HG03571 (cell line): ENCODE measurements at regions not wholly inside any gene's neighbourhood (a gene's known extent, or its start where the extent isn't known, plus 50 kb on each side); places are given as distances from the start of the nearest gene placed in this dataset.
"Not testable (repeated sequence)": the region's sequence is repeated elsewhere in the genome, so short reads cannot be mapped to it uniquely, and the experiment has no call there.

Experiments
- ATAC-seq: cut with Tn5 transposase; IDR thresholded peaks from one replicate; pipeline ENCODE4 v1.9.1; 2021; ENCODE audit not compliant: unreplicated experiment

DNA sequence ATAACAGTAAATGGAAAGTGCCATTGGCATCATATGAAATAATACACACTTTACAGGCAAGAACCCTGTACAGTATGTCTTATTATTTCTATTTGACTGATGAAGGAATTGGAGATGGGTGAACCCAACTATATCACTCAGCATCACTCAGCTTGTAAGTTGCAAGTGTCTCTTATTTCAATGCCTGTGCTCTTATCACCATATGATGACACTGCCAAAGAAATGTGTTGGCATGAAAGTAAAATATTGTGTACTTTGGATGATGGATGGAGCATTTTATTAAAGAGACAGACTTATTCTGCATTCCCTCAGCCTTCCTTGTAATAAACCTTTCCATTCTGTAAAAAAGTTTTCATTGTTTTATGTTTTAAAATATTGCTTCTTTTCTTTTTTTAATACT, 927.5 kb upstream of the VRK2 start:
- no peak for ATAC-seq

DNA sequence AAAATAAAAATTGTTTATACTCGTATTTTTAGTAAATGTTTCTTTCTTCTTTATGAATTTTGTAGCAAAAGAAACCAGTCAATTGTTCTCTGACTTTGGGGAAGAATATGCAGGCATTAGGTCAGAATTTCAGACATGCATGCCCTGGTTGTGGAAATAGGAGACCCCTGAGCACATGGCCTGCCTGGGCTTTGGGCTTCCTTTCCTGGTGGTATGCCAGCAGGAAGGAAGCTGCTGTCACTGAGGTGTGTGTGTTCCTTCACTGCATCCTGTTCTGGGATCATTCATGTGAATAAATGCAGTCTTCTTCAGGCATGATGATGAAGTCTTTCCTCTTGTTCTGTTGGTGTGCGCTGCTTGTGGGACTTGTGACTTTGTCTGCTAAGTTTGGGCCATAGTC, 920.2 kb upstream of the VRK2 start:
- no peak for ATAC-seq

DNA sequence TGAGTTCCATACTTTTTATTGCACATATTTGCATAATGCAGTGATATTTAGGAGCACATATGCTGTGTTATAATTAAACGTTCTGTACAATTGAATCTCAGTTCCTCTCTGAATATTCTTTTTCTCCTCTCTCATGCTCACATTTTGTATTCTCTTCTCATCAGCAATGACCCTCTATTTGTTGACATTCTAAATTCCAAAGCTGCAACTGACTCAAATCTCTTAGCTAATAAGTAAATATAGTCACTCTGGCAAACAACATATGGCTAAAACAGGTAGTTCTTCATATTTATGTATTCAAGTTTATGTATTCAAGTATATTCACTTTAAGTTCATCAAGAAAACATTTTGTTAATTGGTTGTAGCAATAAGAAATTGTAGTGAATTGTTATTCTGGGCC, 907.4 kb upstream of the VRK2 start:
- no peak for ATAC-seq

DNA sequence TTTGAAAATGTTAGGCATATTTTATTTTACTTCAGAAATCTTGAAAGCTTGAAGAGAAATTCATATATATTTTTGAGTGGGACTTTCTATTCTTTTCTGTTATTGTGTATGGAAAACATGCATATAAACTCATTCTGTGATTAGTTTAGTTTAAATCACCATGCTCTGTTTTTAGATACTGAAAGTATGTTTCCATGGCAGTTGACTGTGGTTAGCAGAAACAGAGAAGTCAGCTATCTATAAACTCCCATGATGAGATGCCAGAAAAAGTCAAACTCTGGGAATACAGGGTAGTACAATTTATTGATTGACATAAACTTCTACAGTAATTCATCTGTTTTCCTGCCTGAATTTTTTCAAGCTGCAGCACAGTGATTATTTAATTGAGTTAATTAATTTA, 905.3 kb upstream of the VRK2 start:
- ATAC-seq: no peak

DNA sequence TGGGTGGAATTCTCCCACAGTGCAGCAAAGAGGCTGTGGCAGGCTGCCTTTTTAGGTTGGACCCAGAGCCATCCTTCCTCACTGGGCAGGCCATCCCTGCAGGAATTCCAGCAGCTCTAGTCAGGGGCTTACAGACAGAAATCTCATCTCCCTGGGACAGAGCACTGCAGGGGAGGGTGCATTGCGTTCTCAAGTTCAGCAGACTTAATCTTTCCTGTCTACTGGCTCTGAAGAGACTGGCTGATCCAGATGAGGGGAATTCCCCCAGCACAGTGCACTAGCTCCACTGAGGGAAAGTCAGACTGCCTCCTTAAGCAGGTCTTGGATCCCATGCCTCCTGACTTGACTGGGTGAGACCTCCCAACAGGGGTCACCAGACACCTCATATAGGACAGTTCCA, 899.7 kb upstream of the VRK2 start:
- no peak for ATAC-seq

DNA sequence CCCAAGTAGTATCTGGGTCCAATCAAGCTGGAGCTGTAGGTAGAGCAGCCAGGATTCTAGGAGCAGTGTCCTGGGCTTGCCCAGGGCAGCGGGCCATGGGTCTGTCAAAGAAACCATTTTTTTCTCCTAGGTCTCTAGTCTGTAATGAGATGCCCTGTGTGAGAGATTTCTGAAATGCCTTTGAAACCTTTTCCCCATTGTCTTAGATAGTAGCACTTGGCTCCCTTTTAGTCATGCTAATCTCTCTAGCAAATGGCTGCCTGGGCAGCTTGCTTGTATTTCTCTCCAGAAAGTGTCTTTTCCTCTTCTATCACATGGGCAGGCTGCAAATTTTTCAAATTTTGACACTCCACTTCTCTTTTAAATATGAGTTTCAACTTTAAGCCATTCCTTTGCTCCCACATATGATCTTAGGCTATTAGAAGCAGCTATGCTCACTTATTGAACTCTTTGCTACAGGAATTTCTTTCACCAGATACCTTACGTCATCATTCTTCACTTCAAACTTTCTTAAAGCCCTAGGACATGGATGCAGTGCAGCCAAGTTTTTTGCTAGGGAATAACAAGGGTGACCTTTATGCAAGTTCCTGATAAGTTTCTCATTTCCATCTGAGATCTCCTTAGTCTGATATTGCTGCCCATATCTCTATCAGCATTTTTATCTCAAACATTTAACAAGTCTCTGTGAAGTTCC, 890.2 kb upstream of the VRK2 start:
- no peak for ATAC-seq

DNA sequence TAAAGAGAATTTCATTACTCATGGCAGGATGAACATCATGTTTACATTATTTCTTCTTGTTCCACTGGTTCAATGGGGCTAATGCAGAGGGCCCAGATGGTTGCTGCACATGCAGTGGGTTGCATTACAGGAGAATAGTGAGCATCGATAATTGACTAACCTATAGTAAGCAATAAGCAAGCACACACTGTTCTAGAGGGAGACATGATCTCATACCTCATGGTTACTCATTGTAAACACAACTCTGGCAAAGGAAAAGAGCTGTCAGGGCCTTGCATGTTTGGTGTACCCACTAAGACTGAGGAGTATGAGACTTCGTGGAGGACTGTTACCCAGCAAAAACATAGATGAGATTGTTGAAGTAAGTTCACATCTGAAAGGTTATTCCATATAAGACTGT, 885.6 kb upstream of the VRK2 start:
- no peak for ATAC-seq

DNA sequence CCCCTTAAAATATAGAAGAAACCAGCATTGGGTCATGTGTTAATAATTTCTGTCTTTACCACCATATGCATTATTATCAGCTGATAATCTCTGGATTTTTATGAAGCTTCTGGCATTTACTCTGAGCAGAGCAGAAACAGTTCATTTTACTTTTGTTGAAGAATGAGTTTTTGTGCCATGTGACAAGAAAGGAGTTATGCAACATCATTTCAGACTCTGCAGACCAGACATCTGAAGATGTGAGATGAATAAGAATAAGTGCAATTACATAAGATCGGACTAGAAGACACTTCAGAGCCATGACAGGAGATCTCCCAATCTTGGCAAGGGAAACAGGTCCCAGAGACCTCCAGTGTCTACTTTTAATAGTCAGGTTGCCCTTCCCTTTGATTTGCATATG, 869.4 kb upstream of the VRK2 start:
- no peak for ATAC-seq

DNA sequence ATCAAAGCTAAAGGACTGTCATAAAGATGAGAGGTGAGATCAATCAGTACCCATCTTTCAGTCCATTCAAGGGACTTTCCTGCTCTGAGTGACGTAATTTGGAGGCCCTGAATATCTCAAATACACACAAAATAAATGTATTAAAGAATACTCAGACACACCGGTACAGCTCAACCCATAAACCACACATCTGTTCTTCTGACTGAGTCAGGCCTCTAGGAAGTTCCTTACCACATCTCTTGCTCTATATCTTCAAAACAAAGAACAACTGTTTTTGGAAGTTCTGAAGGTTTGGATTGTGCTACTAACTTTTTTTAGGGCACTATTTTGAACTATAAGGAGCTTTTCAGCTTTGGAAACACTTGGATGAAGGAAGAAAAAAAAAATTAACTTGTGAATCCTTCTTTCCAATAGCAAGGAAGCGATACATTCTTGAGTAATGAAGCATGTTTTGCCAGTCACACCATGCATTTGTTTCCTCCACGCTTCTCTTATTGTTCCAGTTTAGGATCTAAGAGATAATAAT, 866.5 kb upstream of the VRK2 start:
- ATAC-seq: no peak

DNA sequence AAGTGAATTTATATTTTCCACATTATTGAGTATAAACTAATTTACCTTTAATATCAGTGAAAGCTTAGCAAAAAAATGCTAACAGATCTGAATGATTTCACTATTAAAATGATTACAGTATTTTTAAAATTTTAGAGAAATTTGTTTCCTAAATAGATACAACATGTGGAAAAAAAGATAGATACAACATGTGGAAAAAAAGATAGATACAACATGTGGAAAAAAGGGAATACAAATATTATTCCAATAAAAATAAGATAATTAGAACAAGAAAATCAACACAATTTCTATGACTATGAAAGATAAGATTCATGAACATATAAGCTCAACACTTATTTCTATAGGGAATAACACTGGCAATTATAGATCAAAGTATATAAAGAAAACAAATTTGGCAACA, 865.9 kb upstream of the VRK2 start:
- no peak for ATAC-seq

DNA sequence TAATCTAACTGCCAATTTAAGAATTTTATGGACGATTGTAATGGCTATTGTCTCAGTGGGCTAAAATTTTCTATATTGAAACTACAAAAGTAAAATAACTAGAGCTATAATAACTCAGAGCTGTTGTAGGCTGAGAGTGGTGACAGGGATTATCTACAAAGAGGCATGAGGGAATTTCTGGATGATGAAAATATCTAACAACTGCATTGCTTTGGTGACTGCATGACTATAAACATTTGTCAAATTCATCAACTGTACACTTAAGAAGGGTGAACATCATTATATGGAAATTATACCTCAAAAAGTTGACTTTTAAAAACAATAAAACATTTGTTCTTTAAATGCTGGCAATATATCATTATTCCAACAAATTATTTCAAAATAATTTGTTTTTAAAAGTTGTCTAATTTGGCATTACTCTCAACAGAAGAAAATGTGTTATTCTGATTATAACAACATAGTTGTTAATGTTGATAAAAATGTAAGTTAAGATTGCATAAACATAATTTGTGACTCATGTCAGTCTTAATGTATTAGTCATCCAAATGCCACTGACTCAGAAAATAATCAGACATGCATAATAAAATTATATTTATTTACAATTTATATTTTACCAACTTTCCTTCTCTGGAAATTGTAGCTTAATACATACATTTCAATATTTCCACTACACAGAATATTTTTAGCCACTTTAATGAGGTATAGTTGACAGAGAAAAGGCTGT, 865.1 kb upstream of the VRK2 start:
- no peak for ATAC-seq

DNA sequence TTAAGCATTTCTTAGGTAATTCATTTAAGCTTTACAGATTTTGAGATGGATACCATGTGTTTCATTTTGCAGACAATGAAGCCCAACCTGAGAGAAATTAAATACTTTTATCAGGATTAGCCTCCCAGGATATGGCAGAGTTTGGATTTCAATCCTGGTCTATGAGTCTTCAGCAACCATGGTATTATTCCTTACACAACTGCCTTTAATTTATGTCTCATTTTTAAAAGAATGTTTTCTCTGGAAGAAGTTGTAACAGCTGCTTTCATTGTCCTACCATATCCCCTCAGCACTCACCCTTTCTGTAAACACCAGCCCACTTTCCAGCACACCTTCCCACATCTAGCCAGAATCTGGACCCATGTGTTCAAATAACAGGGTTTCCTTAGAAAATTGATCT, 863.7 kb upstream of the VRK2 start:
- ATAC-seq: no peak

DNA sequence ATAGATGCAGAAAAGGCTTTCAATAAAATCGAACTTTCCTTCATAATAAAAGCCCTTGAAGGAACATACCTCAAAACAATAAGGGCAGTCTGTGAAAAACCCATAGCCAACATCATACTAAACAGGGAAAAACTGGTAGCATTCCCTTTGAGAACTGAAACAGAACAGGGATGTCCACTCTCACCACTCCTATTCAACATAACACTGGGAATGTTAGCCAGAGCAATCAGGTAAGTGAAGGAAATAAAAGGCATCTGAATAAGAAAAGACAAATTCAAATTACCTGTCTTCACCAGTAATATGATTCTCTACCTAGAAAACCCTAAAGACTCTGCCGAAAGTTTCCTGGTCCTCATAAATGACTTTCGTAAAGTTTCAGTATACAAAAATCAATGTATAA, 861.0 kb upstream of the VRK2 start:
- no peak for ATAC-seq

DNA sequence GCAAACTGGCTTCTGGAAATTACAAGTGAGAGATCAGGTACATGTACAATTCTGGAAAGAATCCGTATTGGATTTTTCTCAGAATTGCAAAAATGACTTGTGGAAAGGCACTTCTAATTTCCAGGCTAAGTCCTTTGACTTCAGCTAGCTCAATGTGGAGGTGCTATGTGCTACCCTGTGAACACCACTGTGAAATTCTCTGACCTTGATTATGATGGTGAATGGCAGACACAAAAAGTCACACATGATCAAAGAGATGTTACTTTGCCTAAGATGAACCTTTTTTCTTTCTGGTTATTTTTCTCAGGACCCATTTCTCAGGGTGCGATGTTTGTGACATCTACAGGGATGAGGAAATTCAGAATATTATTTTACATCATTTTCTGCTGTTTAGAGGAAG, 856.6 kb upstream of the VRK2 start:
- no peak for ATAC-seq

DNA sequence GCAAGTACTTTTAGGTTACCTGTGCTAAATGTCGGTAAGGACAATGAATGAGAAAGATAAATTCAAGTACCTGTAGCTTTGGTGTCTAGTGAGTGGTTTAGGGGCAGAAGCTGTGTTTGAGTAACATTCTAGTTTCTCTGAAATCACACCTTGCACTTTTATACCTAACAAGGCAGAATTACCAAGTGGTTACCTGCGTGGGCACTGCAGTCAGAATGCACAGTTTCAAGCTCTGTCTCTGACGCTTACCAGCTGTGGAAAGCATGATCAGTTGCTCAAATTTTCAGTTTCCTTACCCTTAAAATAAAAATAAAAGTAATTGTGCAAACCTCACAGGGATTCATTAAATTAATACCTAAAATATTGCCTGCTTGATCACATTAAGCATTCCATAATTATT, 846.9 kb upstream of the VRK2 start:
- no peak for ATAC-seq

DNA sequence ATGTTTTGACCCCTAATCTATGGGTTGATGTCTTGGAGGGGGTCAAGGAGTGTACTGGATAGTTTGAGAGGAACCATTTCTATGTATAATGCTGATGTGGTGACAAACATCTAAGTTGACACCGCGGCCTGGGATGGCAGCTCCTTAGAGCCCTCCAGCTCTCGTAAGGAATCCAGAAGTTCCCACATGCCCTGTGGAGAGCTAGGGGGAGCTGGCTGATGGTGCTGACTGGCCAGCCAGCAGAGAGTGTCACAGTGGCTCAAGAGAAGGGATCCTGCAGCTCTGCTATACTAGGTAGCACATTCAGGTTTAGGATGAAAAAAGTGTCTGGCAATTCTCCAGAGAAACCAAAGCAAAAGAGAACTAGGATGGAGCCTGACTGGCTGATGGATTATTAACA, 842.2 kb upstream of the VRK2 start:
- ATAC-seq: no peak

DNA sequence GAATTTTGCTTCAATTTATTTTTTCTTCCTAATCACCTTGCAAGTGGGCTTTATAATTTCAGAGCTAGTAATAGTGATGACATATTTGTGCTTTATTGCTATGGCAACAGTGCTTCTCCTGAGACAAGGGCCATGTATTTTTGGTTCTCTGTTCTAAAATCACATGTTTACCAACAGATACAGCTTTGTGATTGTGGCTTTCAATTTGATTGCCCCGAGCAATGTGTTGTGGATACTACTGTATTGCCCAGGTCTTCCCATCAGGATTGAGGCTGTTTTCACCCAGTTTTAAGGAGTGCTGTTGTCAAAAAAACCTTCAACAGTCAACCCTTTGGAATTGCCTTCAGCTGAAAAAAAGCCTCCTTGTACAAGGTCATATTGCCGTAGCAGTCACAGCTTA, 841.4 kb upstream of the VRK2 start:
- ATAC-seq: no peak

DNA sequence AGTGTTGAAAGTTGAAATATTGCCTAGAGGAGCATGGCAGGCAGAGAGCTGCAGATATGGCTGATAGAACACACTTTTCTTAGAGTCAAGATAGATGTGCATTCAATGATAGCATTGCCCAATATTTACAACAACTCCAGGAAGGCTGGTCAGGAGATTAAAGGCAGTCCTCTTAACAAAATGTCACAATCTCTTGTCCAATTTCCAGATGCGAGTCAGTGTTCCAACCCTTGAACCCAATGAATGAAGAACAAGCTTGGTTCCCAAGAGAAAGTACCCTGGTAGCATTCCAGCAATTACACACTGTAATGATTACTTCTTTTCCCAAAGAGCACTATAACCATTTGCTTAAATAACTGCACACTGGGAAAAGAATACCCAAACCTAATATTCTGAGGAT, 839.4 kb upstream of the VRK2 start:
- no peak for ATAC-seq

DNA sequence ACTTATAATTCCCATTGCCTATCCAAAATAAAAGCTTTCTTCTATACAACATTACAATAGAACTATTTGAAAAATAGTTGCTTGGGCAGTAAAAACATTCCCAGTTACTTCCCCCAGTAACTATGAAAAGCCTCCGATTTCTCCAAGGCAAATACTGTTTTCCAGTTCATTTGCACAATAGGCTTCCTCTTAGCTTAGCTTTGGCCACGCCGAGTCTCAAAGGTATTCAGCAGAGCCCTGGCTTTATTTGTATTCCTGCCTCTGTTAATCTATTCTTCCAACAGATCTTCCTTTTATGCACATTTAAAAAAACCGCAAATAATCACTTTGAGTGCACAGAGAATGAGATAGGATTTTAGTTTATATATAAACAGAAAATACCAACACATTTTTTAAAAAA, 836.8 kb upstream of the VRK2 start:
- ATAC-seq: no peak

DNA sequence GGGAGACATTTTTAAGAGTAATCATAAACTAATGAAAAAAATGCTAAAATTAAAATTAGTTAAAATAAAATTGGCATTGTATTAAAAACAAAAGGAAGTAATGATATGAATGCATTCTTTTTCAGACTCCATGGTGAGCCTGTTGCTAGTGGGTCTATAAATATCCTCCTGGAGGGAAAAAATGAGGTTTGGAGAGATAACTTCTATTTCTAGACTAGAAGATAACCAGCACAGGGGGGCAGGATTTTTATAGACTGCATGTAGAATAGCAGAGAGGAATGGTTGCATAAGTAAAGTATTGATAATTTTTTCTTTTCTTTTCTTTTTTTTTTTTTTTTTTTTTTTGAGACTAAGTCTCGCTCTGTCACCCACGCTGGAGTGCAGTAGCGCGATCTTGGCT, 835.8 kb upstream of the VRK2 start:
- no peak for ATAC-seq

DNA sequence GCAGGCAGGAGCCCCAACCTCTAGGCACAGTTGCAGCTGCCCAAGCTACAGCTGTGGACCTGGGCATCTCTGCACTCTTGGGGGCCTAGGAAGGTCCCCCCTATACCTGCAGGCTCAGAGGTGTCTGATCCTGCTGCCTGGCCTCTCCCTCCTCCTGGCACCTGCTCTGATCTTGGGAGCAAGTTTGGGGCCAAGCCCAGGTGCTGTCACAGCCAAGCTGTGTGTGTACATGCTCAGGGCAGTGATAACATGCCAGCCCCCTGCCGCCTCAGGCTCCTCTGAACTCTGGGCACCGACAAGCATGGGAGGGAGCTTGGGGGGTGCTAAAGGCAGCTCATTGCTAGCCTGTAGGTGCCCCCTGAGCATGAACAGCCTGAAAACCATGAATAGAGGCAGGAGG, 829.6 kb upstream of the VRK2 start:
- no peak for ATAC-seq

DNA sequence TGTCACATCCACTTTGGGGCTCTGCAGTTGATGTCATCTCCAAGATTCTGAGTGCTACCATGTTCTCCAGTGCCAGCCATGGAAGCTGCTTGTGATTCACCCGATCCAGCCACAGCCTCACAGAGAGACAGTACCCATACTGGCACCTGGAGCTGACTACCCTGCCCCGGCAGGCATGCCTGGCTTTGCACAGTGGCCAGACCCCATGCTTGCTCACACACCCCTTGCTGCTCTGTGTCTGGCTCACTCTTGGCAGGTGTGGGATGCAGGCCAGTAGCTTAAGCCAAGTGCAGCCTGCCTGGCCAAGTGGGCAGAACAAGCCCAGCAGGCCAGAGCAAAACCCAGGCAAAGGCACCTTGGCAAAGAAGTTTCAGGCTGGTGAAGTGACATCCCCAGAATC, 828.4 kb upstream of the VRK2 start:
- no peak for ATAC-seq

DNA sequence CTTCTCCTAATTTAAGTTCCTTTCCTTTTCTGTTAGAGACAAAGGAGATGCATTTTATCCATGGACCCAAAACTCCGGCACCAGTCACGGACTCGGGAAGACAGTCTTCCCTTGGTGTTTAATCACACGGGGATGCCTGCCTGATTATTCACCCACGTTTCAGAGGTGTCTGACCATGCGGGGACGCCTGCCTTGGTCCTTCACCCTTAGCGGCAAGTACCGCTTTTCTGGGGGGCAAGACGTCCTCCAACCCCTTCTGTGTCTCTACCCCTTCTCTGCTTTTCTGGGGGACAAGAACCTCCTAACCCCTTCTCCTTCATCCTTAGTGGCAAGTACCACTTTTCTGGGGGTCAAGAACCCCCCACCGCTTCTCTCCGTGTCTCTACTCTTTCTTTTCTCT, 816.9 kb upstream of the VRK2 start:
- not testable (repeated sequence) for ATAC-seq
